NT2/D1 (cell line): ENCODE measurements at regions not wholly inside any gene's neighbourhood (a gene's known extent, or its start where the extent isn't known, plus 50 kb on each side); places are given as distances from the start of the nearest gene placed in this dataset.

ENCODE experiments used
- SUZ12 ChIP-seq: IDR thresholded peaks from 2 replicates; pipeline ENCODE4 v1.6.1; 2011; ENCODE audit not compliant: insufficient read length, insufficient read depth; ENCODE audit errors: extremely low read depth
- YY1 ChIP-seq: IDR thresholded peaks from 2 replicates; pipeline ENCODE4 v1.6.1; 2011; ENCODE audit not compliant: insufficient read length, insufficient read depth

DNA sequence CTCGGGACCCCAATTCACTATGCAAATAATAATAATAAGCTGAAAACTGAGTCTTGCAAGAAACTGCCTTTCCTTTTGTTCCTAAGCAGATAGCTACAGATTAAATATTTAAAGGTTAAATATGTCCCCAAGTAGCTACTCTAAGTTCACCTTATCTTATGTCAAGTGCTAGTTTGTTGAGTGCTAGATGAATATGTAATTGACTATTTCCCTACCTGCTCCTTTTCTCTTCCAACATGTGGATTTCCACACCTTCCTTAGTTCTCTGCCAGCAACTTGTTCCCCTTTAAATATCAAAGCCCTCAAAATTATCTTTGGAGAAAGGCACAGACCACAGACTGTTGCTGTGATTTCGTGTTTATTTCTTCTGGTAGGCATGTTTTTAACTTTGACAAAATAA lies 709.2 kb upstream of the SLITRK1 start:
- TF ChIP-seq YY1 (no peak), SUZ12 (no peak)
